NCI-H82 (cell line): ENCODE measurements at regions not wholly inside any gene's neighbourhood (a gene's known extent, or its start where the extent isn't known, plus 50 kb on each side); places are given as distances from the start of the nearest gene placed in this dataset.
"Not testable (repeated sequence)": the region's sequence is repeated elsewhere in the genome, so short reads cannot be mapped to it uniquely, and the experiment has no call there.

ENCODE experiments used
- DNase-seq: peaks from one replicate; lab custom pipeline; 2025; lab: John Stamatoyannopoulos, UW

- no peak for DNase-seq
Observed at GRCh38 chr13:111622051-111622531, 301.6 kb downstream of the TEX29 start.

GRCh38 chr13:111623208-111623607 lies 302.8 kb downstream of the TEX29 start:
- DNase-seq, result no peak

GRCh38 chr13:111623743-111624505 lies 303.5 kb downstream of the TEX29 start:
- no peak for DNase-seq

GRCh38 chr13:111625526-111626315 lies 305.3 kb downstream of the TEX29 start:
- no peak for DNase-seq

GRCh38 chr13:111626371-111627305 lies 306.2 kb downstream of the TEX29 start:
- no peak for DNase-seq

GRCh38 chr13:111627596-111627995 lies 307.2 kb downstream of the TEX29 start:
- no peak for DNase-seq

- DNase-seq, result no peak
Observed at GRCh38 chr13:111629016-111629415, 308.6 kb downstream of the TEX29 start.

GRCh38 chr13:111629457-111629856 lies 309.0 kb downstream of the TEX29 start:
- no peak for DNase-seq

- no peak for DNase-seq
Observed at GRCh38 chr13:111629926-111630325, 309.5 kb downstream of the TEX29 start.

GRCh38 chr13:111630406-111630805 lies 310.0 kb downstream of the TEX29 start:
- DNase-seq, result no peak

GRCh38 chr13:111631271-111631670 lies 310.8 kb downstream of the TEX29 start:
- DNase-seq, result not testable (repeated sequence)

- no peak for DNase-seq
Observed at GRCh38 chr13:111632906-111633305, 312.5 kb downstream of the TEX29 start.

- no peak for DNase-seq
Observed at GRCh38 chr13:111633401-111633800, 313.0 kb downstream of the TEX29 start.

- DNase-seq, result no peak
Observed at GRCh38 chr13:111634410-111634809, 314.0 kb downstream of the TEX29 start.

GRCh38 chr13:111636271-111636670 lies 315.8 kb downstream of the TEX29 start:
- no peak for DNase-seq

- no peak for DNase-seq
Observed at GRCh38 chr13:111636804-111637203, 316.4 kb downstream of the TEX29 start.

- no peak for DNase-seq
Observed at GRCh38 chr13:111637365-111637764, 316.9 kb downstream of the TEX29 start.

GRCh38 chr13:111638233-111638632 lies 317.8 kb downstream of the TEX29 start:
- DNase-seq, result no peak

GRCh38 chr13:111639196-111639705 lies 318.8 kb downstream of the TEX29 start:
- no peak for DNase-seq

GRCh38 chr13:111640006-111640405 lies 319.6 kb downstream of the TEX29 start:
- DNase-seq, result no peak

GRCh38 chr13:111640476-111640875 lies 320.0 kb downstream of the TEX29 start:
- DNase-seq, result no peak
